ENCODE measurements at regions not wholly inside any gene's neighbourhood (a gene's known extent, or its start where the extent isn't known, plus 50 kb on each side); places are given as distances from the start of the nearest gene placed in this dataset.

DNA sequence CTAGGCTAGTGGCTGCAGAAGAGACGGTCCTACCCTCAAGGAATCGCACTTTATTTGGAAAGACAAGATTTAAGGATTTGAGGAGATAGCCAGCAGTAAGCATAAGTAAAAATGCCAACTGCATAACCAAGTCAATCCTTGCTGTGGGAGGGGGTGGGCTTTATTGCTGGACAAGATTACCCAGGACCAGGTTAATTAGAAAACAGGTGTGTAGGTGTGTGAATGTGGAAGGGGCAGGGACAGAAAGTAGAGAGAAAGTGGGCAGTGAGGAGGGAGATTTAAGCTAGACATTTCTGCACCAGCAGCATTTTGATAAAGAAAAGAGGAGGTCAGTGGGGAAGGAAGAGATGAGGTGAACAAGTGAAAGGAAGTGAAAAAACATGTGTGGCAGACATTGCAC lies 89.7 kb upstream of the OGFRL1 start:
- TF ChIP-seq ZNF561 (tag by site-specific recombination; IDR thresholded peaks at IDR 0.05; ENCODE audit: borderline replicate concordance) (no peak), CTCF (tag by site-specific recombination; IDR thresholded peaks at IDR 0.05) (no peak), ZNF138 (tag by site-specific recombination; IDR thresholded peaks at IDR 0.05; ENCODE audit: borderline replicate concordance) (no peak), PRDM2 (tag by site-specific recombination; IDR thresholded peaks at IDR 0.05; ENCODE audit: borderline replicate concordance) (no peak), ZNF302 (tag by site-specific recombination; IDR thresholded peaks at IDR 0.05; ENCODE audit: low read depth) (no peak), KLF7 (tag by site-specific recombination; IDR thresholded peaks at IDR 0.05; ENCODE audit: borderline replicate concordance) (no peak), ZNF18 (tag by site-specific recombination; IDR thresholded peaks at IDR 0.05) (no peak), ZNF423 (tag by site-specific recombination; IDR thresholded peaks at IDR 0.05) (no peak), PBX3 (CRISPR knock-in tag; IDR thresholded peaks at IDR 0.05) (no peak), ZBTB1 (tag by site-specific recombination; IDR thresholded peaks at IDR 0.05) (no peak), ZNF677 (tag by site-specific recombination; IDR thresholded peaks at IDR 0.05) (no peak)
- TF ChIP-seq, protein P1, sequence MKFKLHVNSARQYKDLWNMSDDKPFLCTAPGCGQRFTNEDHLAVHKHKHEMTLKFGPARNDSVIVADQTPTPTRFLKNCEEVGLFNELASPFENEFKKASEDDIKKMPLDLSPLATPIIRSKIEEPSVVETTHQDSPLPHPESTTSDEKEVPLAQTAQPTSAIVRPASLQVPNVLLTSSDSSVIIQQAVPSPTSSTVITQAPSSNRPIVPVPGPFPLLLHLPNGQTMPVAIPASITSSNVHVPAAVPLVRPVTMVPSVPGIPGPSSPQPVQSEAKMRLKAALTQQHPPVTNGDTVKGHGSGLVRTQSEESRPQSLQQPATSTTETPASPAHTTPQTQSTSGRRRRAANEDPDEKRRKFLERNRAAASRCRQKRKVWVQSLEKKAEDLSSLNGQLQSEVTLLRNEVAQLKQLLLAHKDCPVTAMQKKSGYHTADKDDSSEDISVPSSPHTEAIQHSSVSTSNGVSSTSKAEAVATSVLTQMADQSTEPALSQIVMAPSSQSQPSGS (tag by site-specific recombination; IDR thresholded peaks at IDR 0.05; ENCODE audit: low read depth) = no peak

Data from HEK293 (cell line).